A549 (cell line): ENCODE measurements at regions not wholly inside any gene's neighbourhood (a gene's known extent, or its start where the extent isn't known, plus 50 kb on each side); places are given as distances from the start of the nearest gene placed in this dataset.
A peak's percentile ranks its signal among the peaks of the same experiment; 100 is the strongest.

ENCODE experiments used
- ATAC-seq, 2 experiments: fragments of 200-7000 bp in 1 of 2; fragments of >200 bp in 1 of 2; cut with Nextera tagmentation in 1 of 2; cut with Tn5 transposase in 1 of 2; 3 replicates each; pipeline versions ENCODE4 v1.8.0 to v1.9.1; 2018 to 2020; ENCODE audit warnings: mild to moderate bottlenecking in 1 of 2, moderate library complexity in 1 of 2
- CTCF ChIA-PET: fragments of 300-600 bp; sonication (Branson Sonifier 250); formaldehyde crosslinking; extraction: SDS; loops from one replicate; lab custom pipeline; 2021; ENCODE audit warnings: antibody characterized with exemption, inconsistent platforms; lab: Yijun Ruan, JAX
- POLR2A ChIA-PET: fragments of 350-600 bp; formaldehyde crosslinking; extraction: SDS; loops from one replicate; lab custom pipeline; 2021; ENCODE audit warnings: antibody characterized with exemption, inconsistent platforms; lab: Yijun Ruan, JAX
- DNase-seq, 2 experiments: peaks; one replicate each; pipeline versions ENCODE4 v3.0.0 to v3.0.0-alpha.2; 2011 to 2016; ENCODE audit warnings: low read depth in 1 of 2, low spot score in 1 of 2
- FAIRE-seq: peaks from 2 replicates; lab custom pipeline; 2011; peaks lifted over from hg19 to GRCh38; lab: Jason Lieb, UNC
- H3K27ac ChIP-seq, 2 experiments: fragments of >200 bp; sonication (Bioruptor Twin); formaldehyde crosslinking; 3 replicates each; pipeline ENCODE4 v1.5.1; 2016 to 2017
- H3K4me1 ChIP-seq: fragments of >200 bp; sonication (Bioruptor Twin); formaldehyde crosslinking; 3 replicates; pipeline ENCODE4 v1.6.1; 2016
- H3K4me2 ChIP-seq: fragments of >200 bp; sonication (Bioruptor Twin); formaldehyde crosslinking; 3 replicates; pipeline ENCODE4 v1.6.1; 2016
- H3K4me3 ChIP-seq: fragments of >200 bp; sonication (Bioruptor Twin); formaldehyde crosslinking; 3 replicates; pipeline ENCODE4 v1.5.1; 2016
- H3K9me3 ChIP-seq: fragments of >200 bp; sonication (Bioruptor Twin); formaldehyde crosslinking; 3 replicates; pipeline ENCODE4 v1.6.1; 2016
- BHLHE40 ChIP-seq: IDR thresholded peaks from 2 replicates; pipeline ENCODE4 v1.6.1; 2012; ENCODE audit warnings: low read depth, low read length, inconsistent platforms
- CHD4 ChIP-seq: fragments of 200-600 bp; sonication (generic); IDR thresholded peaks from 2 replicates; pipeline ENCODE4 v1.6.1; 2016; ENCODE audit warnings: antibody characterized with exemption, mild to moderate bottlenecking, borderline replicate concordance
- EP300 ChIP-seq, 2 experiments: fragments of >200 bp; sonication (Bioruptor Twin); formaldehyde crosslinking; IDR thresholded peaks; 2 replicates in 1 of 2; 3 replicates in 1 of 2; pipeline ENCODE4 v1.6.1; 2016 to 2017
- FOXS1 ChIP-seq: fragments of 250-450 bp; sonication (Bioruptor Pico); IDR thresholded peaks from 2 replicates; pipeline ENCODE4 v1.5.0; 2020; ENCODE audit warnings: mild to moderate bottlenecking, moderate library complexity
- HOXB13 ChIP-seq: fragments of 250-450 bp; sonication (Bioruptor Pico); IDR thresholded peaks from 2 replicates; pipeline ENCODE4 v1.5.0; 2020; ENCODE audit warnings: low read depth, mild to moderate bottlenecking, moderate library complexity
- HOXB5 ChIP-seq: fragments of 250-450 bp; sonication (Bioruptor Pico); IDR thresholded peaks from 2 replicates; pipeline ENCODE4 v1.5.0; 2020; ENCODE audit warnings: mild to moderate bottlenecking, moderate library complexity
- KDM5A ChIP-seq: fragments of 200-600 bp; sonication (generic); IDR thresholded peaks from 2 replicates; pipeline ENCODE4 v1.6.1; 2016; ENCODE audit warnings: antibody characterized with exemption, mild to moderate bottlenecking
- MAFK ChIP-seq: fragments of 450-650 bp; IDR thresholded peaks from 2 replicates; pipeline ENCODE4 v1.6.1; 2014; ENCODE audit not compliant: partially characterized antibody
- MAZ ChIP-seq: fragments of 150-350 bp; IDR thresholded peaks from 2 replicates; pipeline ENCODE4 v1.6.1; 2014; ENCODE audit warnings: antibody characterized with exemption, low read depth, low read length, borderline replicate concordance
- NFE2L2 ChIP-seq: fragments of 150-350 bp; conservative IDR thresholded peaks from 2 replicates; pipeline ENCODE4 v1.6.1; 2014; ENCODE audit warnings: low read length
- RCOR1 ChIP-seq: fragments of 150-350 bp; IDR thresholded peaks from 2 replicates; pipeline ENCODE4 v1.6.1; 2014; ENCODE audit warnings: antibody characterized with exemption, low read length, low read depth
- SREBF2 ChIP-seq: fragments of 450-650 bp; IDR thresholded peaks from 2 replicates; pipeline ENCODE4 v1.6.1; 2014; ENCODE audit warnings: mild to moderate bottlenecking, moderate library complexity
- WGBS: methylation state at CpG from one replicate; pipeline ENCODE4 v1.1.6; 2017; ENCODE audit errors: missing lambda C conversion rate; 5-methylcytosine and 5-hydroxymethylcytosine counted together
- TF ChIP-seq, protein P1 (sequence below): fragments of 250-450 bp; sonication (Bioruptor Pico); IDR thresholded peaks from 2 replicates; pipeline ENCODE4 v1.5.0; 2020; ENCODE audit warnings: low read depth, mild to moderate bottlenecking, moderate library complexity
- TF ChIP-seq, protein P2 (sequence below): fragments of 250-450 bp; sonication (Bioruptor Pico); IDR thresholded peaks from 2 replicates; pipeline ENCODE4 v1.5.0; 2021; ENCODE audit warnings: mild to moderate bottlenecking, moderate library complexity, borderline replicate concordance
- TF ChIP-seq, protein P3 (sequence below): fragments of >200 bp; sonication (Bioruptor Twin); formaldehyde crosslinking; IDR thresholded peaks from 3 replicates; pipeline ENCODE4 v1.5.1; 2016

DNA sequence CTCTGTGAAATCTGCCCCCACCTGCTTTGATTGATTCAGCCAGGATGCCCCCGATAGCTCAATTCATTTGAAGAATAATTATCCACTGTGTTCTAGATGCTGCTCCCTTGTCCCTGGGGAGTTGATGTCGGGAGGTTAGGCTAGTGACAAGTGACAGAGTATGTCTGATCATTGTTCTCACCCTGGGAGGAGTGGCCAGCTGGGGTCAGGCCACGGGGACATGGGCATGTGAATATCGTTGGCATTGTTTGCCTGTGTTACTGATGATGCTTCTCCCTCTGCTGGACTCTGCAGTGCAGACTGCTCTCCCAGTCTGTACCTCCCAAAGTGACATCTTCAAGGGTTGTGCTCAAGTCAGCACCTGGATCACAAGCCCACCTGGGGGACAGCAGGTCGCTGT is 89.9 kb upstream of the C16orf82 start:
- H3K4me3 ChIP-seq, result no peak overlapping the region
- 3% methylated on average over 5 of the region's 5 CpGs for WGBS
- H3K4me1 ChIP-seq, result no peaks in the 10 kb centered on the region
- ChIA-PET POLR2A (no interaction called here), CTCF (interaction anchor here (0.6 kb wide), 1 partner anchor 1268 kb away, joined by 4 read pairs; no protein-coding TSS in a partner anchor)
- no peak overlapping the region for H3K4me2 ChIP-seq
- H3K27ac ChIP-seq, result no peak overlapping the region
- no peak for DNase-seq
- ATAC-seq, result no peak
- FAIRE-seq, result no peak
- TF ChIP-seq NFE2L2, result no peak
- TF ChIP-seq, protein P1, sequence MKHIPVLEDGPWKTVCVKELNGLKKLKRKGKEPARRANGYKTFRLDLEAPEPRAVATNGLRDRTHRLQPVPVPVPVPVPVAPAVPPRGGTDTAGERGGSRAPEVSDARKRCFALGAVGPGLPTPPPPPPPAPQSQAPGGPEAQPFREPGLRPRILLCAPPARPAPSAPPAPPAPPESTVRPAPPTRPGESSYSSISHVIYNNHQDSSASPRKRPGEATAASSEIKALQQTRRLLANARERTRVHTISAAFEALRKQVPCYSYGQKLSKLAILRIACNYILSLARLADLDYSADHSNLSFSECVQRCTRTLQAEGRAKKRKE (CRISPR knock-in tag), result no peak
- no peak for TF ChIP-seq KDM5A
- TF ChIP-seq EP300 (IDR thresholded peaks at IDR 0.05), result no peak
- no peak for TF ChIP-seq MAFK
- TF ChIP-seq HOXB13 (CRISPR knock-in tag), result no peak
- TF ChIP-seq MAZ, result no peak
- no peak for TF ChIP-seq HOXB5 (CRISPR knock-in tag)
- no peak for TF ChIP-seq FOXS1 (CRISPR knock-in tag)
- no peaks in the 10 kb centered on the region for H3K9me3 ChIP-seq

DNA sequence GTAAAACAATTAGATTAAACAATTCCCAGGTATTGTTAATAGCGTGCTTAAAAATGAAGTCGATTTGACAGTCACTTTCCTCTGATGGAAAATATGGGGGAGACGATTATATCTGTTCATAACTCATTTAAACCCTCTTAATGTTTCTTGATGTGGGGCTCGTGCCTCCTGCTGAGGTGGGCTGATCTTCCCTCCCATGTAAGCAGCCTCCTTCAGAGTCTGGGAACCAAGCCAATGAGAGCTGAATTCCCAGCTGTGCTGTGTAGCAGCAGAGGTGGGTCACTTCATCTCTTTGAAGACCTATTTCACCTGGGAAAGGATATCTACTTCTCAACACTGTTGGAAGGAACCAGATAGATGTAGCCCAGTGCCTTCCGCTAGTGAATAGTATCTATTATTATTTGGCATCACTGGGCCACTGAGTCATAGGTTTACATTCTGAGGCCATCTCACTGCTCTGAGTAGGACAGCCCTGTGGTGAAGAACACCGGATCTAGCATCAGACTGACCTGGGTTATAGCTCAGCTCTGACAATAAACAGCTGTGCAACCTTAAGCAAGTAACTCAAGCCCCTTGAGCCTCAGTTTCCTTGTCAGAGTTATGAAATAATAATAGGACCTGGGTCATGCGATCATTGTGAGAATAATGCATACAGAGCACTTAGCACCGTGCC is 85.3 kb upstream of the C16orf82 start:
- CTCF ChIA-PET, result no interaction called here
- DNase-seq (no peak), FAIRE-seq (no peak), ATAC-seq (no peak)
- Histone ChIP-seq H3K4me3 (no peak overlapping the region), H3K4me2 (no peak overlapping the region), H3K27ac (no peak overlapping the region), H3K9me3 (no peaks in the 10 kb centered on the region), H3K4me1 (no peaks in the 10 kb centered on the region)
- POLR2A ChIA-PET, result no interaction called here
- 12% methylated on average over 8 of the region's 8 CpGs for WGBS
- no peak for TF ChIP-seq SREBF2
- TF ChIP-seq, protein P2, sequence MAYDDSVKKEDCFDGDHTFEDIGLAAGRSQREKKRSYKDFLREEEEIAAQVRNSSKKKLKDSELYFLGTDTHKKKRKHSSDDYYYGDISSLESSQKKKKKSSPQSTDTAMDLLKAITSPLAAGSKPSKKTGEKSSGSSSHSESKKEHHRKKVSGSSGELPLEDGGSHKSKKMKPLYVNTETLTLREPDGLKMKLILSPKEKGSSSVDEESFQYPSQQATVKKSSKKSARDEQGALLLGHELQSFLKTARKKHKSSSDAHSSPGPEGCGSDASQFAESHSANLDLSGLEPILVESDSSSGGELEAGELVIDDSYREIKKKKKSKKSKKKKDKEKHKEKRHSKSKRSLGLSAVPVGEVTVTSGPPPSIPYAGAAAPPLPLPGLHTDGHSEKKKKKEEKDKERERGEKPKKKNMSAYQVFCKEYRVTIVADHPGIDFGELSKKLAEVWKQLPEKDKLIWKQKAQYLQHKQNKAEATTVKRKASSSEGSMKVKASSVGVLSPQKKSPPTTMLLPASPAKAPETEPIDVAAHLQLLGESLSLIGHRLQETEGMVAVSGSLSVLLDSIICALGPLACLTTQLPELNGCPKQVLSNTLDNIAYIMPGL (CRISPR knock-in tag), result no peak
- TF ChIP-seq BHLHE40, result no peak
- no peak for TF ChIP-seq MAZ
- no peak for TF ChIP-seq HOXB13 (CRISPR knock-in tag)
- TF ChIP-seq, protein P3, sequence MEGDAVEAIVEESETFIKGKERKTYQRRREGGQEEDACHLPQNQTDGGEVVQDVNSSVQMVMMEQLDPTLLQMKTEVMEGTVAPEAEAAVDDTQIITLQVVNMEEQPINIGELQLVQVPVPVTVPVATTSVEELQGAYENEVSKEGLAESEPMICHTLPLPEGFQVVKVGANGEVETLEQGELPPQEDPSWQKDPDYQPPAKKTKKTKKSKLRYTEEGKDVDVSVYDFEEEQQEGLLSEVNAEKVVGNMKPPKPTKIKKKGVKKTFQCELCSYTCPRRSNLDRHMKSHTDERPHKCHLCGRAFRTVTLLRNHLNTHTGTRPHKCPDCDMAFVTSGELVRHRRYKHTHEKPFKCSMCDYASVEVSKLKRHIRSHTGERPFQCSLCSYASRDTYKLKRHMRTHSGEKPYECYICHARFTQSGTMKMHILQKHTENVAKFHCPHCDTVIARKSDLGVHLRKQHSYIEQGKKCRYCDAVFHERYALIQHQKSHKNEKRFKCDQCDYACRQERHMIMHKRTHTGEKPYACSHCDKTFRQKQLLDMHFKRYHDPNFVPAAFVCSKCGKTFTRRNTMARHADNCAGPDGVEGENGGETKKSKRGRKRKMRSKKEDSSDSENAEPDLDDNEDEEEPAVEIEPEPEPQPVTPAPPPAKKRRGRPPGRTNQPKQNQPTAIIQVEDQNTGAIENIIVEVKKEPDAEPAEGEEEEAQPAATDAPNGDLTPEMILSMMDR, result no peak
- no peak for TF ChIP-seq CHD4
- TF ChIP-seq FOXS1 (CRISPR knock-in tag), result no peak

DNA sequence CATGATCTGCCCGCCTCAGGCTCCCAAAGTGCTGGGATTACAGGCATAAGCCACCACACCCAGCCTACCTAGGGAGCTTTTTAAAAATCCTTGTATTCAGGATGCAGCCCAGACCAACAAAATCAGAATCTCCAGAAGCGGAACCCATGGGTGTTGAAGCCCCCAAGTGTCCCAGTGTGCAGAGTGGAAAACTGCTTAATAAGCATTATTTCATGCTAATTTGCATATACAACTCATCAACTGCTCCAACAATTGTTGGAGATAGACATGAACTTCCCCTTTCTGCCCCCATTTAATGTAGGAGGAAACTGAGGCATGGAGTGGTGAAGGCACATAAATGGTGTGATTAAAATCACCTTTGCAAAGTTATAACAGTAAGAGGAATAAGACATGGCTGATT is 84.3 kb upstream of the C16orf82 start:
- Histone ChIP-seq H3K9me3 (no peaks in the 10 kb centered on the region), H3K4me1 (no peaks in the 10 kb centered on the region), H3K4me2 (no peak overlapping the region), H3K4me3 (no peak overlapping the region), H3K27ac (no peak overlapping the region)
- DNase-seq (no peak), ATAC-seq (no peak), FAIRE-seq (no peak)
- CTCF ChIA-PET, result no interaction called here
- POLR2A ChIA-PET, result no interaction called here
- no peak for TF ChIP-seq RCOR1
- TF ChIP-seq MAFK, result peak; percentile 89
- 36% methylated on average over 2 of the region's 2 CpGs for WGBS
